ENCODE measurements at regions not wholly inside any gene's neighbourhood (a gene's known extent, or its start where the extent isn't known, plus 50 kb on each side); places are given as distances from the start of the nearest gene placed in this dataset.
"Not testable (repeated sequence)": the region's sequence is repeated elsewhere in the genome, so short reads cannot be mapped to it uniquely, and the experiment has no call there.

DNA sequence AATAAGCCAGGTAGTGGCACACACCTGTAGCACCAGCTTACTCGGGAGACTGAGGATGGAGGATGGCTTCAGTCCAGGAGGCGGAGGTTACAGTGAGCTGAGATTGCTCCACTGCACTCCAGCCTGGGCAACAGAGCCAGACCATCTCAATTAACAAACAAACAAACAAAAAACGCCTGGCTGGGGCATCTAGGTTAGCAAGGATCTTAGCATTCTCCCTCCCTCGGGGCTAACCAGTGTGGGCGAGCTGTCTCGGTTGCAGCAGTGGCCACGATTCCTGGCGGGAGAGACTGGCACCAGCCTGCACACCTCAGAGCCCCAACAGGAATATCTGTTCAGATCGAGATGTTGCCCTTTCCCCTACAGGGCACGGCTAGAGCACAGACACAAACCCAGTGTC, 91.3 kb upstream of the KCTD7 start:
- H3K9ac ChIP-seq (ENCODE audit: low read length) = no peak overlapping the region
- H3K27me3 ChIP-seq (ENCODE audit: control insufficient read depth, insufficient read depth, low read length) = no peaks in the 10 kb centered on the region
- H3K4me1 ChIP-seq (ENCODE audit: control insufficient read depth, insufficient read depth, low read length) = no peaks in the 10 kb centered on the region
- no peak overlapping the region for H3K27ac ChIP-seq (ENCODE audit: low read depth, low read length)
- peaks cover 2% of the 10 kb centered on the region for H3K36me3 ChIP-seq (ENCODE audit: control insufficient read depth, insufficient read depth, low read length)
- no peak overlapping the region for H3K4me3 ChIP-seq (ENCODE audit: low read length)

DNA sequence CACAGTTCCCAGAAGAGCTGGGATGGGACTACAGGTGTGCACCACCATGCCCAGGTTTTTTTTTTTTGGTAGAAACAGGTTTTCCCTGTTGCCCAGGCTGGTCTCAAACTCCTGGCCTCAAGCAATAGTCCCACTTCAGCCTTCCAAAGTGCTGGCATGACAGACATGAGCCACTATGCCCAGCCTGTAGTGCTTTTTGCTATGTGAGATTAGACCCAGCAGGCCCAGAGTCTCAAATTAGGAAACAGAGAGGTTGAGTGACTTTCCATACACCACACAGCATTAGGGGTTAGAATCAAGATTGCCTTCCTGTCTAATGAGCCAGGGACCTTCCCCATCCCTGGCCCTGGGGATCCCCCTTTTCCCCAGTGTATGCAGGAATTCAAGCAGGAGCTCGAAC, 90.8 kb upstream of the KCTD7 start:
- Histone ChIP-seq H3K4me3 (ENCODE audit: low read length) (no peak overlapping the region), H3K27me3 (ENCODE audit: control insufficient read depth, insufficient read depth, low read length) (no peaks in the 10 kb centered on the region), H3K4me1 (ENCODE audit: control insufficient read depth, insufficient read depth, low read length) (no peaks in the 10 kb centered on the region), H3K36me3 (ENCODE audit: control insufficient read depth, insufficient read depth, low read length) (peaks cover 2% of the 10 kb centered on the region), H3K9ac (ENCODE audit: low read length) (no peak overlapping the region), H3K27ac (ENCODE audit: low read depth, low read length) (no peak overlapping the region)

DNA sequence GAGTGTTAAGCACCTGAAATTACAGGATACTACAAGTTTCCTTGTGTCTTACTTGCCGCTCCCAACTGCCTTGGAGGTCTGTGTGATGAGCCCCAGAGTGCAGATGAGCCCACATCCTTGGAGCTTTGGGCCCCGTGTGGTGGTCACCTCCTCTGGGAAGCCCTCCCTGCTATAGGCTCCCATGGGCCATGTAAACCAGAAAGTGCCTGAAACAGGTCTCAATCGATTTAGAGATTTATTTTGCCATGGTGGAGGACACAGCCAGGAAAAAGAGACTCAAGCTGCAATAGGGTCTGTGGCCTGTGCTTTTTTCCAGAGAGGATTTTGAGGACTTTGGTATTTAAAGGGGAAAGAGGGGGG, 89.4 kb upstream of the KCTD7 start:
- Histone ChIP-seq H3K9ac (ENCODE audit: low read length) (no peak overlapping the region), H3K27ac (ENCODE audit: low read depth, low read length) (no peak overlapping the region)

DNA sequence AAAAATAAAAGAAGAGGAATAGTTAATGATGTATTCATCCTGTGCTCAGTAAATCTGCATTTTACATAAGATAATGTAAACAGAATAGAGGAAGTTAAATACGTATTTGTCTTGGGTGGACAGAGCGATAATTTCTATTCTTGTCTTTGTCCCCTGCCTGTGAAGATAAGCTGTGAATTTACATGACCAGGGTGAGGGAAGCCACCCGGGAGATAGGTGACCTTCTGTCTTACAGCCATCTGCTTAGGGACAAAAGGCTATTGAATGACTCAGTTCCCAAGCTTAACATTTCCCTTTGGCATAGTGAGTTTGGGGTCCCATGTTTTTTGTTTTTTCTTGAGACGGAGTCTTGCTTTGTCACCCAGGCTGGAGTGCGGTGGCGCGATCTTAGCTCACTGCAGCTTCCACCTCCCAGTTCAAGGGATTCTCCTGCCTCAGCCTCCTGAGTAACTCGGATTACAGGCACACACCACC, 88.7 kb upstream of the KCTD7 start:
- Histone ChIP-seq H3K4me1 (ENCODE audit: control insufficient read depth, insufficient read depth, low read length) (no peaks in the 10 kb centered on the region), H3K4me3 (ENCODE audit: low read length) (no peak overlapping the region), H3K27me3 (ENCODE audit: control insufficient read depth, insufficient read depth, low read length) (no peaks in the 10 kb centered on the region), H3K36me3 (ENCODE audit: control insufficient read depth, insufficient read depth, low read length) (peaks cover 2% of the 10 kb centered on the region), H3K27ac (ENCODE audit: low read depth, low read length) (no peak overlapping the region), H3K9ac (ENCODE audit: low read length) (no peak overlapping the region)

More for the DNA sequence above, 89.4 kb upstream of the KCTD7 start:
- no peaks in the 10 kb centered on the region for H3K27me3 ChIP-seq (ENCODE audit: control insufficient read depth, insufficient read depth, low read length)
- no peaks in the 10 kb centered on the region for H3K4me1 ChIP-seq (ENCODE audit: control insufficient read depth, insufficient read depth, low read length)
- H3K36me3 ChIP-seq (ENCODE audit: control insufficient read depth, insufficient read depth, low read length) = peaks cover 2% of the 10 kb centered on the region
- H3K4me3 ChIP-seq (ENCODE audit: low read length) = no peak overlapping the region

DNA sequence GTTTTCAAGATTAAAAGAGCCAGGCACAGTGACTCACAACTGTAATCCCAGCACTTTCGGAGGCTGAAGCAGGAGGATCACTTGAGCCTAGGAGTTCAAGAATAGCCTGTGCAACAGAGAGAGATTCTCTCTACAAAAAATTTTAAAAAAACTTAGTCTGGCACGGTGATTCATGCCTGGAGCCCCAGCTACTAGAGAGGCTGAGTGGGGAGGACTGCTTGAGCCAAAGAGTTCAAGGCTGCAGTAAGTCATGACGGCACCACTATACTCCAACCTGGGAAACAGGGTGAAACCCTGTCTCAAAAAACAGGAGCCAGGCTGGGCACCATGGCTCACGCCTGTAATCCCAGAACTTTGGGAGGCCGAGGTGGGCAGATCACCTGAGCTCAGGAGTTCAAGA, 86.6 kb upstream of the KCTD7 start:
- Histone ChIP-seq H3K4me1 (ENCODE audit: control insufficient read depth, insufficient read depth, low read length) (no peaks in the 10 kb centered on the region), H3K27ac (ENCODE audit: low read depth, low read length) (no peak overlapping the region), H3K4me3 (ENCODE audit: low read length) (no peak overlapping the region), H3K9ac (ENCODE audit: low read length) (no peak overlapping the region), H3K27me3 (ENCODE audit: control insufficient read depth, insufficient read depth, low read length) (no peaks in the 10 kb centered on the region), H3K36me3 (ENCODE audit: control insufficient read depth, insufficient read depth, low read length) (no peaks in the 10 kb centered on the region)

DNA sequence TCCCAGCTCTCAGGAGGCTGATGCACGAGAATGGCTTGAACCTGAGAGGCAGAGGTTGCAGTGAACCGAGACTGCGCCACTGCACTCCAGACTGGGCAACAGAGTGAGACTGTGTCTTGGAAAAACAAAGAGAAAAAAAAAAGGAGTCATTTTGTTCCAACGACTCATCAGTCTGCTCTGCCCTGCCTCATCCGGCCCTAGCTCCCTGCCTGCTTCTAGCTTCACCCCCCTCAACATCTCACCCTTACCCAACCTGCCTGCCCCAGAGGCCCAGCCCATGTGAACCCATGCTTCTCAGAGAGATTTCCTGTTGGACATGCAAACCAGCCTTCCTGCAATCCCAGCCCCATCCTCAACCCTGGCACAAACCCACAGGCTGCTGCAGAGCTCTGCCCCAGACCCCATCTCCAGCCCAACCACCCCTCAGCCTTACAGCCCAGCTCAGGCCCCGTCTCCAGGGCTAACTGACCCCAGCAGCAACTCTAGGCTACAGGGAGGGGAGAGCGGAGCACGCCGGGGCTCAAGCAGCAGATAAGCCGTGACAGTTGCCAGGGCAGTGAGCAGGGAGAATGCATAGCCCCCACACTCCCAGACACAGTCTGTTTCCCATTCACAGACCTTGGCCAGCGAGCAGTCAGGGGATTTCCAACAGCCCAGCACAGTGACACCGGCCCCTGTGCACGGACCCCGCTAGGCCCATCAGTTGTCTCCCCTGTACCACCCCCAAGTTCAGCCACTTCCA, 86.0 kb upstream of the KCTD7 start:
- H3K9ac ChIP-seq (ENCODE audit: low read length) = no peak overlapping the region
- H3K27me3 ChIP-seq (ENCODE audit: control insufficient read depth, insufficient read depth, low read length) = no peaks in the 10 kb centered on the region
- H3K4me3 ChIP-seq (ENCODE audit: low read length) = no peak overlapping the region
- no peak overlapping the region for H3K27ac ChIP-seq (ENCODE audit: low read depth, low read length)
- H3K36me3 ChIP-seq (ENCODE audit: control insufficient read depth, insufficient read depth, low read length) = no peaks in the 10 kb centered on the region
- H3K4me1 ChIP-seq (ENCODE audit: control insufficient read depth, insufficient read depth, low read length) = no peaks in the 10 kb centered on the region

DNA sequence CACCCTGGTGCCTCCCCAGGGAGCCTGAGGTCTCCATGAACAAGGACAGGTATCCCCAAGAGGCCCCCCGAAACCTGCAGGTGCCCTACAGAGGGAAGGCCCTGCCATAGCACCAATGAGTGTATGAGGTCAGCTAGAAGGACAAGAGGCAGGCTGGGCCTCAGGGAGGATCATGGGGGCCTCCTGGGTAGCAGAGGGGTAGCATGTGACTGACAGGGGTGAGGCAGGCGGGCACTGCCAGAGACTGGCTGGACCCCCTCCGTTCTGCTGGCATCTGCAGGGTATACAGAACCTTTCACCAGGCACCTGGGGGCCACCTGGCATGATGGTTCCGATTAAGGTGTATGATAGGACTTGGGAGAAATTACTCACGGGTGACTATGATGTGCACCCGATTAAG, 79.2 kb upstream of the KCTD7 start:
- Histone ChIP-seq H3K27ac (ENCODE audit: low read depth, low read length) (no peak overlapping the region), H3K27me3 (ENCODE audit: control insufficient read depth, insufficient read depth, low read length) (no peaks in the 10 kb centered on the region), H3K4me1 (ENCODE audit: control insufficient read depth, insufficient read depth, low read length) (no peaks in the 10 kb centered on the region), H3K9ac (ENCODE audit: low read length) (no peak overlapping the region), H3K36me3 (ENCODE audit: control insufficient read depth, insufficient read depth, low read length) (peaks cover 14% of the 10 kb centered on the region), H3K4me3 (ENCODE audit: low read length) (no peak overlapping the region)

DNA sequence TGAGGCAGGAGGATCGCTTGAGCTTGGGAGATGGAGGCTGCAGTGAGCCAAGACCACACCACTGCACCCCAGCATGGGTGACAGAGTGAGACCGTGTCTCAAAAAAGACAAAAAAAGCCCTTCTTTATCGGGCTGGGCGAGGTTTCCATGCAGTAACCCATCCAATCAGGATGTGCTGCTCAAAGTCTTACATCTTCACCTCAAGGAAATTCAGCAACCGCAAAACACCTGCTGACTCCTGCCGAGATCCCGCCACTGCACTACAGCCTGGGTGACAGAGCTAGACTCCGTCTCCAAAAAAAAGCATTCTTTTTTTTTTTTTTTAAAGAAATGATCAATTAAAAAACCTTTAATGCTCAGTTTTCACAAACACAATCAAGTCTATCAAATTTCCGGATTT, 75.7 kb upstream of the KCTD7 start:
- H3K4me1 ChIP-seq (ENCODE audit: control insufficient read depth, insufficient read depth, low read length) = no peaks in the 10 kb centered on the region
- H3K4me3 ChIP-seq (ENCODE audit: low read length) = no peak overlapping the region
- H3K9ac ChIP-seq (ENCODE audit: low read length) = no peak overlapping the region
- no peak overlapping the region for H3K27ac ChIP-seq (ENCODE audit: low read depth, low read length)
- H3K36me3 ChIP-seq (ENCODE audit: control insufficient read depth, insufficient read depth, low read length) = peaks cover 14% of the 10 kb centered on the region
- H3K27me3 ChIP-seq (ENCODE audit: control insufficient read depth, insufficient read depth, low read length) = no peaks in the 10 kb centered on the region

DNA sequence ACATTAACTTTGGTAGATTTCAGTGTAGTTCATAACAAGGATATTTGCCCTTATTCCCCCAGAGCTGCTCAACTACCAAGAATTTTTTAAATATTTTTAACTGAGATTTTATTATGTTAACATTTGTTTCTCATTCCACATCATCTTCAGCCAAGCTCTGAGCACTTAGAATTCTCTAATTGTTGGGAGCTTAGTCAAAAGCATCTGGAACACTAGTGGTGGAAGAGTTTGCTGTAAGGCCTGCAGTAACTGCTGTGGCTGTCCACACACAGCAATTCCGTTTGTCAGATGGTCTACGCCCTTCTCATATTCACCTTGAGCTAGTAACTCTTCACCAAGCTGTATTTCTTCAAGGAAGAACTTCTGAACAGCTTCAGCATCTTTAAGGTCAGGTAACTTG, 75.0 kb upstream of the KCTD7 start:
- not testable (repeated sequence) for H3K9ac ChIP-seq (ENCODE audit: low read length); H3K4me1 ChIP-seq (ENCODE audit: control insufficient read depth, insufficient read depth, low read length); H3K4me3 ChIP-seq (ENCODE audit: low read length); H3K27me3 ChIP-seq (ENCODE audit: control insufficient read depth, insufficient read depth, low read length); H3K27ac ChIP-seq (ENCODE audit: low read depth, low read length)
- H3K36me3 ChIP-seq (ENCODE audit: control insufficient read depth, insufficient read depth, low read length) = peaks cover 16% of the 10 kb centered on the region

DNA sequence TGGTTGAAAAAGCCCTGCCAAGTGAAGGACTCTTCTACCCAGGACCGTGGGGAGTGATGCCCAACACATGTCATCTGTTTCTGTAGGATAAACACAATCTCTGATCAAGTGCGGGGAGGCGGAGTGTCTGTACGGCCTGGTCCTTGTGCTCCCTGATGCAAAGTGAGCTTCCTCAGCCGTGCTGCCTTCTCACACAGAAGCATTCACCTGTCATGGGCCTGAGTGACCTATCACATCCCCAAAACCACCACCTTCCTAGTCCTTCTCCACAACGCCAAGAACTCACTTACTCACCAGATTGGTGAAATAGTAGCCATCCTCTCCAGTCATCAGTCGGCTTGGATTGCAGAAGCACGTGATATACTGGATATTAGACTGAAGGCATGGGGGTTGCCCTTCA, 74.4 kb upstream of the KCTD7 start:
- H3K9ac ChIP-seq (ENCODE audit: low read length); H3K27me3 ChIP-seq (ENCODE audit: control insufficient read depth, insufficient read depth, low read length); H3K4me3 ChIP-seq (ENCODE audit: low read length); H3K4me1 ChIP-seq (ENCODE audit: control insufficient read depth, insufficient read depth, low read length); H3K27ac ChIP-seq (ENCODE audit: low read depth, low read length): not testable (repeated sequence)
- H3K36me3 ChIP-seq (ENCODE audit: control insufficient read depth, insufficient read depth, low read length) = peaks cover 16% of the 10 kb centered on the region

DNA sequence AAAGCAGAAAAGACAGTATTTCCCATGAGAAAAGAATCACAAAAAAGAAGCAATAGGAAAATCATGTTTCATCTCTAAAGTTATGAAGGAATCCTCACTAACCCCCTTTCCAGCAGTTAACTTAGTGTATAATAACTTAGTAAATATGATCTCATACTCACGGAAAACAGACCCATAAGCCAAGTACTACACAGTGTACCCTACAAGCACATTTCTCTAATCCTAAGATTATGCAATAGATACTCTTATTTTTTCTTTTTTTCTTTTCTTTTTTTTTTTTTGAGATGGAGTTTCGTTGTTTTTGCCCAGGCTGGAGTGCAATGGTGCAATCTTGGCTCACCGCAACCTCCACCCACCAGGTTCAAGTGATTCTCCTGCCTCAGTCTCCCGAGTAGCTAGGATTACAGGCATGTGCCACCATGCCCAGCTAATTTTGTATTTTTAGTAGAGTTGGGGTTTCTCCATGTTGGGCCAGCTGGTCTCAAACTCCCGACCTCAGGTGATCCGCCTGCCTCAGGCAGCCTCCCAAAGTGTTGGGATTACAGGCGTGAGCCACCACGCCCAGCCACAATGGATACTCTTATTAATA, 73.7 kb upstream of the KCTD7 start:
- H3K27ac ChIP-seq (ENCODE audit: low read depth, low read length); H3K27me3 ChIP-seq (ENCODE audit: control insufficient read depth, insufficient read depth, low read length); H3K9ac ChIP-seq (ENCODE audit: low read length); H3K4me3 ChIP-seq (ENCODE audit: low read length); H3K4me1 ChIP-seq (ENCODE audit: control insufficient read depth, insufficient read depth, low read length): not testable (repeated sequence)
- peaks cover 16% of the 10 kb centered on the region for H3K36me3 ChIP-seq (ENCODE audit: control insufficient read depth, insufficient read depth, low read length)

DNA sequence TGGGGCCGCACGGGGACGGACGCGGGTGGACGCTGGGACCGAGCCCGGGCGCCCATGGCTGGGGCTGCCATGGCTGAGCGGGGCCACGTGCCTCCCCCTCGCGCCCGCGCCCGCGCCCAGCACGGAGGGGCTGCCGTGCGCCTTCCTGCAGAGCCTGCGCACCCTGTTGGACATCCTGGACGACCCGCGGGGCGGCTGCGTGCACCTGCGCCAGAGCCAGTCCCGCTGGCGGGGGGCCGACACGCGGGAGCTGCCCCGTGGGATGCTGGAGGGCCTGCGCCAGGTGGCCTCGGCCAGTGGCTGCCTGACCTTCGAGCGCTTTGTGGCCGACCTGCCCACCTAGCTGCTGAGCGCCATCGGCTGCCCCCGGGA, 72.5 kb upstream of the KCTD7 start:
- Histone ChIP-seq H3K27me3 (ENCODE audit: control insufficient read depth, insufficient read depth, low read length) (no peaks in the 10 kb centered on the region), H3K4me3 (ENCODE audit: low read length) (no peak overlapping the region), H3K4me1 (ENCODE audit: control insufficient read depth, insufficient read depth, low read length) (no peaks in the 10 kb centered on the region), H3K27ac (ENCODE audit: low read depth, low read length) (no peak overlapping the region), H3K36me3 (ENCODE audit: control insufficient read depth, insufficient read depth, low read length) (peaks cover 16% of the 10 kb centered on the region), H3K9ac (ENCODE audit: low read length) (no peak overlapping the region)

DNA sequence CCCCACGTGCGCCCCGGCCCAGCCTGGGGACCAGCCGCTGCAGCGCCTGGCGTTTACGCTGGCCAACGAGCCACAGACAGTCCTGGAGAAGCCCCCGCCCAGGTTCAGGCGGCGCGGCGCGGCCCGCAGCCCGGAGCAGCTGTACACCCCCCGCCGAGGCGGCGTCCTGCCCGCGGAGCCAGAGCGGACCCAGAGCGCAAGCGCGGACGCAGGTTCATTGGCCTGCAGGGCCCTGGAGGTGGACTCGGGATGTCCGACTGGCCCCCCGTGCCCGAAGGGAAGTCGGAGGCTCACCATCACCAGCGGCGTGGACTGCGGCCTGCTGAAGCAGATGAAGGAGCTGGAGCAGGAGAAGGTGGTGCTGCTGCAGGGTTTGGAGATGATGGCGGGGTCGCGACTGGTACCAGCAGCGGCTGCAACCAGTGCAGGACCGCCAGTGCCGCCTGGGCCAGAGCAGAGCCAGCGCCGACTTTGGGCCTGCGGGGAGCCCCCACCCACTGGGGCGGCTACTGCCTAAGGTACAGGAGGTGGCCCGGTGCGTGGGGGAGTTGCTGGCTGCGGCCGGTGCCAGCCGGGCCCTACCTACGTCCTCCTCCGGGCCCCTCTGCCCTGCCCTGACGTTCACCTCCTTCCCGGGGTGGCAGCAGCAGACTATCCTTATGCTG, 72.0 kb upstream of the KCTD7 start:
- H3K4me1 ChIP-seq (ENCODE audit: control insufficient read depth, insufficient read depth, low read length) = no peaks in the 10 kb centered on the region
- no peak overlapping the region for H3K27ac ChIP-seq (ENCODE audit: low read depth, low read length)
- H3K27me3 ChIP-seq (ENCODE audit: control insufficient read depth, insufficient read depth, low read length) = no peaks in the 10 kb centered on the region
- H3K9ac ChIP-seq (ENCODE audit: low read length) = no peak overlapping the region
- H3K36me3 ChIP-seq (ENCODE audit: control insufficient read depth, insufficient read depth, low read length) = peaks cover 11% of the 10 kb centered on the region
- no peak overlapping the region for H3K4me3 ChIP-seq (ENCODE audit: low read length)

Data from rectal smooth muscle tissue (tissue), 1 donor.